Heart right ventricle (tissue), 16 donors: ENCODE measurements at regions not wholly inside any gene's neighbourhood (a gene's known extent, or its start where the extent isn't known, plus 50 kb on each side); places are given as distances from the start of the nearest gene placed in this dataset.

Experiments
- ATAC-seq, 8 donors: fragments of 200-7000 bp; cut with Tn5 transposase; one replicate each; pipeline ENCODE4 v1.9.1; 2020; ENCODE audit warnings: mild to moderate bottlenecking in 8 of 8, moderate library complexity in 8 of 8, moderate number of reproducible peaks in 1 of 8
- DNase-seq, 2 donors: peaks; one replicate each; pipeline ENCODE4 v3.0.0-alpha.2; 2020
- H3K27ac ChIP-seq, 10 donors: fragments of 200-600 bp; sonication (generic) in 2 of 10; one replicate each; pipeline versions ENCODE4 v1.5.0 to v1.8.0; 2020 to 2022; ENCODE audit warnings: mild to moderate bottlenecking in 3 of 10
- H3K27me3 ChIP-seq, 7 donors: fragments of 200-600 bp; one replicate each; pipeline ENCODE4 v1.8.0; 2021 to 2022; ENCODE audit warnings: mild to moderate bottlenecking in 2 of 7
- H3K36me3 ChIP-seq, 9 donors: fragments of 200-600 bp; sonication (generic) in 1 of 9; one replicate each; pipeline versions ENCODE4 v1.5.0 to v1.8.0; 2020 to 2022; ENCODE audit warnings: mild to moderate bottlenecking in 2 of 9
- H3K4me1 ChIP-seq, 9 donors: fragments of 200-600 bp; sonication (generic) in 1 of 9; one replicate each; pipeline versions ENCODE4 v1.5.0 to v1.8.0; 2020 to 2022; ENCODE audit warnings: mild to moderate bottlenecking in 4 of 9
- H3K4me3 ChIP-seq, 10 donors: fragments of 200-600 bp; sonication (generic) in 2 of 10; one replicate each; pipeline versions ENCODE4 v1.5.0 to v1.8.0; 2020 to 2022; ENCODE audit warnings: mild to moderate bottlenecking in 7 of 10, moderate library complexity in 2 of 10
- H3K9me3 ChIP-seq, 11 donors: fragments of 200-600 bp in 10 of 11; sonication (generic) in 2 of 11; one replicate each; pipeline versions ENCODE4 v1.5.0 to v1.8.0; 2013 to 2022; ENCODE audit warnings: mild to moderate bottlenecking in 2 of 11, control low read depth in 1 of 11, moderate library complexity in 1 of 11
- CTCF ChIP-seq, 9 donors: fragments of 200-600 bp; sonication (generic) in 2 of 9; IDR thresholded peaks; one replicate each; pipeline versions ENCODE4 v1.5.0 to v1.8.0; 2021 to 2022; ENCODE audit warnings: antibody characterized with exemption in 9 of 9, mild to moderate bottlenecking in 5 of 9, moderate library complexity in 1 of 9
- WGBS, 2 donors: extraction: QIAGEN DNeasy Blood & Tissue Kit; methylation state at CpG; one replicate each; pipeline ENCODE4 v1.1.7; 2013; ENCODE audit warnings: inconsistent platforms in 1 of 2; 5-methylcytosine and 5-hydroxymethylcytosine counted together
- intact Hi-C, 10 donors: fragments of 100-400 bp; cut with DNase I; formaldehyde crosslinking; loops; one replicate each; pipeline versions ENCODE4 v1.11.1 to v1.14.2; 2022
- donor health status: Arrhythmogenic right ventricular cardiomyopathy.
- donor health status: ischemic (EF 13 %, LVEDD 7.1; RV severe dilation, severe dysfunction).
- donor health status: healthy with polysubstance abuse.
- donor health status: DM: no; HTN: yes; CAD: no.
- donor health status: DM: no; HTN: no; CAD: no.
- donor health status: ischemic (EF 25% LVEDD 6.9; RV normal size, moderate dysfunction).
- donor health status: ischemic (EF 25% LVEDD 5.7; RV mildly dilated, moderate dysfunction).
- donor health status: healthy.
- donor health status: DM: yes; HTN: yes; CAD: no.
- donor health status: Ischemic cardiomyopathy.
- donor health status: ischemic (EF 35%, LVEDD 5.7; RV mildly dilated, moderate dysfunction).
- donor health status: nonischemic (EF 11% LVEDD 7.7; RV severe dilation, severe dysfunction).
- donor health status: DM: yes; HTN: yes; CAD: no.
- donor health status: PGD.
- donor health status: ischemic (EF 29% LVEDD 5.4; RV normal size, mild dysfunction).
- donor health status: nonischemic (EF 23%, LVEDD 6.1; RV moderate dilation, normal function).

GRCh38 chr1:239730378-239730777, 344.0 kb downstream of the CHRM3 start:
- Histone ChIP-seq H3K4me3 (no peak overlapping the region), H3K36me3 (no peaks in the 10 kb centered on the region), H3K27me3 (no peaks in the 10 kb centered on the region), H3K27ac (no peak overlapping the region), H3K9me3 (no peaks in the 10 kb centered on the region), H3K4me1 (no peaks in the 10 kb centered on the region)
- no peak for TF ChIP-seq CTCF (IDR thresholded peaks at IDR 0.05)
- intact Hi-C loops = no loop called here
- DNase-seq = no peak
- no peak for ATAC-seq
- WGBS, 2 donors = 80 to 89% methylated on average over 2 of the region's 2 CpGs

- no peak overlapping the region for H3K27ac ChIP-seq
- no peak overlapping the region for H3K4me3 ChIP-seq
- ATAC-seq = no peak
- no peaks in the 10 kb centered on the region for H3K36me3 ChIP-seq
- intact Hi-C loops = no loop called here
- H3K9me3 ChIP-seq = no peaks in the 10 kb centered on the region
- no peaks in the 10 kb centered on the region for H3K4me1 ChIP-seq
- 47 to 50% methylated on average over 5 of the region's 5 CpGs for WGBS, 2 donors
- no peak for TF ChIP-seq CTCF (IDR thresholded peaks at IDR 0.05)
- no peak for DNase-seq
- no peaks in the 10 kb centered on the region for H3K27me3 ChIP-seq
Measured at GRCh38 chr1:239731082-239731748, 344.8 kb downstream of the CHRM3 start.

GRCh38 chr1:239732770-239733169, 346.4 kb downstream of the CHRM3 start:
- ATAC-seq (no peak), DNase-seq (no peak)
- intact Hi-C loops = no loop called here
- TF ChIP-seq CTCF (IDR thresholded peaks at IDR 0.05) = no peak
- Histone ChIP-seq H3K27ac (no peak overlapping the region), H3K4me3 (no peak overlapping the region), H3K4me1 (no peaks in the 10 kb centered on the region), H3K9me3 (no peaks in the 10 kb centered on the region), H3K36me3 (no peaks in the 10 kb centered on the region), H3K27me3 (no peaks in the 10 kb centered on the region)
- WGBS, 2 donors = 92 to 97% methylated on average over 2 of the region's 2 CpGs

- Histone ChIP-seq H3K36me3 (no peaks in the 10 kb centered on the region), H3K4me1 (peaks cover 0 to 5% (median 0%) of the 10 kb centered on the region in 9 donors), H3K4me3 (no peak overlapping the region), H3K27me3 (no peaks in the 10 kb centered on the region), H3K9me3 (no peaks in the 10 kb centered on the region), H3K27ac (no peak overlapping the region)
- 67 to 68% methylated on average over 3 of the region's 3 CpGs for WGBS, 2 donors
- intact Hi-C loops = no loop called here
- DNase-seq (no peak), ATAC-seq (no peak)
- no peak for TF ChIP-seq CTCF (IDR thresholded peaks at IDR 0.05)
Measured at GRCh38 chr1:239733995-239734394, 347.6 kb downstream of the CHRM3 start.
